Left ventricle myocardium superior (tissue), 1 donor: ENCODE measurements at regions not wholly inside any gene's neighbourhood (a gene's known extent, or its start where the extent isn't known, plus 50 kb on each side); places are given as distances from the start of the nearest gene placed in this dataset.
"Not testable (repeated sequence)": the region's sequence is repeated elsewhere in the genome, so short reads cannot be mapped to it uniquely, and the experiment has no call there.

ENCODE experiments used
- ATAC-seq: fragments of 200-7000 bp; cut with Tn5 transposase; one replicate; pipeline ENCODE4 v1.9.1; 2020; ENCODE audit warnings: mild to moderate bottlenecking, moderate library complexity
- DNase-seq: peaks from one replicate; pipeline ENCODE4 v3.0.0-alpha.2; 2020
- intact Hi-C: fragments of 100-400 bp; cut with micrococcal nuclease; formaldehyde crosslinking; loops from one replicate; pipeline ENCODE4 v1.11.0; 2022
- donor health status: DM: no; HTN: yes; CAD: no; lungs with severe emphysema.

DNA sequence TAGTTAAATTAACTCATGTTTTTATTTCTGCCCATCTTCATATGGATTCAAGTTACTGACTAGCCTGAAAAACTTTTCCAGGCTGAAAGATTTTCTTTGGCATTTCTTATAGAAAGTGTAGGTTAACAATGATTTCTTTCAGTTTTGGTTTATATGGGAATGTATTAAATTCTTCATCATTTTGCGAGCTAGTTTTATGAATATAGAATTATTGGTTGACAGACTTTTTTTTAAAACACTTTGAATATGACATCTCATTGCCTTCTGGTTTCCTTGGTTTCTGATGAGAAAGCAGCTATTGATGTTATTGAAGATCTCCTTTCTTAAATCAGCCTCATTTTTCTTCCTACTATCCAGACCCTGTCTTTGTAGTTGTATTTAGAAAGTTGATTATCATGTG lies 211.0 kb upstream of the AKR1E2 start:
- DNase-seq, result no peak

DNA sequence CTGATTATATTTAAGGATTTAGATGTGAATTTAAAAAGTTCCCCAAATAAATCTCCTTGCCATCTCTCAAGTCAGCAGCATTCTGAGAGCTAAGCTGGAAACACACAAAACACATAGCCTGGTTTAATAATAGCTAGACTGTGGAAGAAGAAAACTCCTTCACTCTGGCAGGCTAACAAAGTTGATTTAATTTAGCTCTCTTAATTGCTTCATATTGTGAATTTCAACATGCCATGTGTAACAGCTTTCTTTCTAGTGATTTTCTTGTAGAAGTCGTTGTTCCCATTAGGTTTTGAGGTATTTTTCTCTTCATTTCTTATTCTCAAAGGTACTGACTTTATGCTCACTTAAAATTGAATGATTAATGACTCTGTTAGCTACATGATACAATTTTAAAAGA lies 216.8 kb upstream of the AKR1E2 start:
- DNase-seq (no peak), ATAC-seq (no peak)
- intact Hi-C loops, result no loop called here

More for the DNA sequence above, 211.0 kb upstream of the AKR1E2 start:
- intact Hi-C loops, result no loop called here
- ATAC-seq, result no peak

DNA sequence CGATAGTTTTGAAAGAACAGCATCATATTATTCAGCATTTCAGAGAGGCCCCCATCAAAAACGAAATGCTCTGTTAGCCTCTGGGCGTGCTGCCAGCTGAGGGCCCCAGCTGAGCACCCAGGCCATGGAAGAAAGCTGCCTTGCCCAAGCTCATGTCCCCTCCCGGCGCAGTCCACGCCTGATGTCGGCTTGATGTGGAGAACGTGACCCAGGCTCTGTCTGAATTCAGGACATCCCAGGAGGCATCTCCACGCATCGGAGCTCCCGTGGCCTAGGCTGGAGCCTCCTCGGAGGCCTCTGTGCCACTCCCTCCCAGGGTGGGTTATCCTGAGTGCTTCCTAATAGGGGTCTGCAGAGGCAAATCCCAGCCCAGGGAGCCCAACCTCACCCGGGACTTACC lies 218.3 kb upstream of the AKR1E2 start:
- no peak for DNase-seq
- no peak for ATAC-seq
- intact Hi-C loops, result no loop called here

DNA sequence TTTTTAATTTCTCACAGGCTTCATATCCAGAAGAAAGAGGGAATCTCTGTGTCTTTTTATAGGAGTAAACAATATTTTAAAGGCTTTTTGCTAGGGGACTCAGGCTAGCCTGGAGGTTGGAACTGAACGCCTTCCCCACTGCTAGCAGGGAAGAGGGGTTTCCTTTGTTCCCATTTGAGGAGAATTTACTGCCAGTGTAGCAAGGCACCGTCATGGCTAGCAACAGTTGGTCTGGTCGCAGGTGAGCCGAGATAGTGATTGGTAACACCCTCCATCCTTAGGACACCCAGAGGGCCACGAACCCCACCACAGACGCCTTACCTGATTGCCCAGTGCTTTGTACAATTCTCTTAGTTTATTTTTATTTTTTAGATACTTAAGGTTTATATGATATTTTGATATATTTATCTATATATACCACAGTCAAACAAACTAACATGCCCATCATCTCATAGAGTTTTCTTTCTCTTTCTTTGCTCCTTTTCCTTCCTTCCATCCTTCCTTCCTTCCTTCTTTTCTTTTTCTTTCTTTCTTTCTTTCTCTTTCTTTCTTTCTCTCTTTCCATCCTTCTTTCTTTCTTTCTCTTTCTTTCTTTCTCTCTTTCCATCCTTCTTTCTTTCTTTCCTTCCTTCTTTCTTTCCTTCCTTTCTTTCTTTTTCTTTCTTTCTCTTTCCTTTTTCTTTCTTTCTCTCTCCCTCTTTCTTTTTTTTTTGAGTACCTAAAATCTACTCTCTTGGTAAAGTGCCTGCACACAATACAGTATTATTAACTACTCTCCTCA lies 219.0 kb upstream of the AKR1E2 start:
- no peak for ATAC-seq
- intact Hi-C loops, result no loop called here
- no peak for DNase-seq

DNA sequence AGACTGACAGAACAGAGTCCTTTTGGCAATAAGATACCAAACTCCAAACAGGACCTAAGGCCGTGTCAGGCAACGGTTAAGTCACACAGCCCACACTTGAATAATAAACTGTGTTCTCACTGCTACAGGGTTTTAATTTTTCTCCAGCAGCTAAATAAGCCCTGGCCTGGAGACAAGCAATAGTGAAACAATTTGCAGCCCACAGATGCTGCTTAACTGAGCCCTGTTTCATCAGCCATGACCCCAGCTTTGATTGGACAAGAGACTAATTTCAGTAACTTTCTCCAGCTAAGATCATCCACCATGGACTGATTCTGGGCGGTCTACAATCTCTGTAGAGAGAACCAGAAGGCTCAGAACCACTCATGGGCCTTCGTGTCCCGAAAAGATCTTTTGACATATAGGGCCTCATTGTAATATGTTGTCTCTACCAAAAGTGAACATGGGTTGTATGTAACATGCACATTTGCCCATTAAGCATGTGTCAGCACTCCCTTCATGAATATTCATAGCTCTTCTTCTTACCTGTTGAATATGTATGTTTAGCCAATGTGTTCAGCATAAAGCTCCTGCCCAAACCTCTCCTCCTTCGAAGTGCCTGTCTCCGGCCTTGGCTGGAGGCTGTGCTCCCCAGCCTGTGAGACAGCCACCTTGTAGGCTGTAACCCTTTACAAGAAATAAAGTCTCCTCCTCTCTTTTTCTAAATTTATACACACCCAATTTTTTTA lies 223.1 kb upstream of the AKR1E2 start:
- no peak for ATAC-seq
- intact Hi-C loops, result no loop called here
- no peak for DNase-seq

DNA sequence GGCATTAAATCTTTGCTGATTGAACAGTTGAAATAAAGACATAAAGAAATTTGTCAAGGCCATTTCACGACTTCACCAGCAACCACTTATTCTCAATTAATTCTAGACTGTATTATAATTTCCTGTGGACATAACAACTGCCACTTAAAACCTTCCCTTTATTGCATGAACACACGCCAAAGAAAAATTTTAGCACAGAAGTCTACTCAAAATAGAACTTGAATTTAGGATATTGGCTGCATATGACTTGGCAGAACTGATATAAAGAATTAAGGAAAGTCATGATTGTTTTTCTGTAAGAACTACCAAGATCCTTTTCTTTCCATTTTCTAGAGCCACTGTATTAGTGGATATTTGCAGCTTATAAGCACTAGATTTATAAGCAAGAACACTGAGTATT lies 226.5 kb upstream of the AKR1E2 start:
- DNase-seq (no peak), ATAC-seq (no peak)
- intact Hi-C loops, result no loop called here

DNA sequence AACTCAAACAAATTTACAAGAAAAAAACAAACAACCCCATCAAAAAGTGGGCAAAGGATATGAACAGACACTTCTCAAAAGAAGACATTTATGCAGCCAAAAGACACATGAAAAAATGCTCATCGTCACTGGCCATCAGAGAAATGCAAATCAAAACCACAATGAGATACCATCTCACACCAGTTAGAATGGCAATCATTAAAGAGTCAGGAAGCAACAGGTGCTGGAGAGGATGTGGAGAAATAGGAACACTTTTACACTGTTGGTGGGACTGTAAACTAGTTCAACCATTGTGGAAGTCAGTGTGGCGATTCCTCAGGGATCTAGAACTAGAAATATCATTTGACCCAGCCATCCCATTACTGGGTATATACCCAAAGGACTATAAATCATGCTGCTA lies 228.1 kb upstream of the AKR1E2 start:
- intact Hi-C loops, ATAC-seq, DNase-seq: not testable (repeated sequence)

DNA sequence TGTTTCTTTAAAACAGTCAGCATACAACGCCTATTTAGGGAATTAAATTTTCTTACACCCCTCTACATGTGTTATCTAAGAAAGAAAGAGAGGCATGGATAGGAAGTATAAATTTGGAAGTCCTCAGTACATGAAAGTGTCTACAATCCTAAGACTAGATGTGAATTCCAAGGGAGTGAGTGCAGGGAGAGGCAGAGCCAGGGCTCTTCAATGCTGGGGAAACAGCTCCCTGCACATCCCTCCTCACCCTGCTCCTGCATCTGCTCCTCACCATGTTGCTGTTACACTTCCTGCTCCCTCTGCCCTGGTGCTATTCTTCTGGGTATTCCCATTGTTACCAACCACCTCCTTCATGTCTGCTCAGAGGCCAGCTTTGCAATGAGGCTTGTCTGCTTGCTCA lies 229.1 kb upstream of the AKR1E2 start:
- intact Hi-C loops, result no loop called here
- ATAC-seq, result no peak
- DNase-seq, result no peak

DNA sequence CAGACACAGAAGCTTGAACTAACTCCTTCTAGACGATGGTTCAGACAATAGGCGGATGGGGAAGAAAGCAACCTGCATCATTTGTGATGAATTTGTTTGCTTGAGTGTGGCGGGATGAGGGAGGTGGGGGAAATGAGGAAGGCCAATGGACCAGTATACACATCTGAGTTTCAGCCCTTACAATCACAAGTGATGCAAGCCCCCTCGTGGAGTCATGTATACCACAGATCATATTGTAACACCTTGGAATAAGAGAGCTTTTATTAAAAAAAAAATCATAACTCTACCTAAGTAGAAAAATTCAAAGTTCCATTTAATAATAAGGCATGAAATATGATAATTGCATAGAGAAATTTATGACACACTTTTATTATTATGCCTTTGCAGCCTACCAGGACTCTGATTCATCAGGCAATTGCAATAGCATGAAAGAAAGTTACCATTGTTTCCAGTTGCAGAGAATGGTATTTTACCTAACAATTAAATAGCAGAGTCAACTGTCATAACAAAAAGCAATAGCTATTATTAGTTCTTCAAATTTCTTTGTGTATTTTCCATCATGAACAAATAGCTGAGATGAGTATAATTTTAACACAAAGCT lies 230.2 kb upstream of the AKR1E2 start:
- DNase-seq, result no peak
- no peak for ATAC-seq
- intact Hi-C loops, result no loop called here

DNA sequence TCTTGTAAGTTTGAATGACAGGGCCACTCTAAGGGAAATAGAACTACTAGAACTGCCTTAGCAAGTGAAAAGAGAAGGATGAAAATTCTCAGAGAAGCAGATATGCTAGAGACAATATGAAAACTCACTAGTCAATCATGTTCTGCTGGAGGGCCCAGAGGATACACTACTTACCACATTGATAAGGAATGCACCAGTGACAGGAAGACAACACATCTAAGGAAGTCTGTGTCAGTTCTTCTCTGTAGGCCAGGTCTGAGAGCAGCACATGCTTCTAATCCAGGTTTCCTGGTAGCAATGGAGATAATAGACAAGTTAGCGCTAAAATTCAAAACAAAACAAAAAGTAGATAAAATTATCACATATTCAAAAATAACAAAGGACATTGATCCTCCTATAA lies 235.2 kb upstream of the AKR1E2 start:
- ATAC-seq, result no peak
- intact Hi-C loops, result no loop called here
- DNase-seq, result no peak

DNA sequence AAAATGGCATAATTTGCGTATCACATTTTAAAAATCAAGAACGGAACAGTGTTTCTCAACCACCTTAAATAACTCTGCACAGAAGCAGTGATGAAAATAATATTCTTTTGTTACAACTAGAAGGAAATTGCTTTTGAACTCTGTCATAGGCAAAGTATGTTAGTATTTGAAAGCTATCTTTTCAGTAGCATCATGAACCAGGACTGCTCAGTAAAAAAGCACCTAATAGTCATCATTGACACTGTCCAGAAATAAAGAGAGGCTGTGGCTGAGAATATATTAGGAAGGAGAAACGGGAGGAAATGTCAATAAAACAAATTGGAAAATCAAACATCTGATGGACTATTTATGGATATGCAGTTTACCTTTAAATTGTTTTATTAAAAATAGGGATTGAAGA lies 237.2 kb upstream of the AKR1E2 start:
- intact Hi-C loops, result no loop called here
- no peak for ATAC-seq
- DNase-seq, result no peak

DNA sequence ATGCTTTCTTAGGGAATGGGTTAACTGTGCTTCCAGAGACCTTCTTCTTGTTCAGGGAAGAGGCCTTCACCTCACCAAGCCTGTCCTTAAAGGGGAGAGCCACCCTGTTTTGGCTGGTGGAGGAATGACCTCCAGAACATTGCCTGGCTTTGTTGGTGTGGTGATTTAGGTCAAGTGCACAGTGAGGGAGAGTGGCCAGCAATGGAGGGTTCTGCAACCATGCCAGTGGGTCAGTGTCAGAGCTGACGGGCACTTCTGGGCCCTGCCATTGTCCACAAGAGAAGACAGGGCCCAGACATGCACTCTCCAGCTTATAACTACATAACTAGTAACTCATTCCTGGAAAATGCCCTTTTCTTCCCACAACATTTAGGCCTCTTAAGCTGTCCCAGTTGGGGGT lies 238.5 kb upstream of the AKR1E2 start:
- ATAC-seq (no peak), DNase-seq (no peak)
- intact Hi-C loops, result no loop called here

DNA sequence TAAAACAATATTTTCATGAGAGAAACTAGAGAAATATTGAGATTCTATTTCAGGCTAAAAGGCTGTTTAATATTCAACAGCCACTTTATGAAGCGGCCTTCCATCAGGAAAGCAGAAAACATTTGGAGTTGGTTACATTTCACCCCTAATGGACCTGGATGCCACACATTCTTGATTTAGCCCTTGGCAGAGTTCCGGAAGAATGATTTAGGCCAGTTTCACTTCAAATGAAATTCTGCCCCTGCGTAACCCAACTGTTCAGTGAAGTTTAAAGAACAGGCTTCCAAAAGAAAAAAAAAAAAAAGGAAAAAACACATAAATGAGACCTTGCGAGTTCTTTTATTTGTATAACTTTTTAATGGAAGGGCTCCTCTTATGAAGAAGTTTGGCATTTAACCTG lies 239.2 kb upstream of the AKR1E2 start:
- ATAC-seq (no peak), DNase-seq (no peak)
- intact Hi-C loops, result no loop called here

DNA sequence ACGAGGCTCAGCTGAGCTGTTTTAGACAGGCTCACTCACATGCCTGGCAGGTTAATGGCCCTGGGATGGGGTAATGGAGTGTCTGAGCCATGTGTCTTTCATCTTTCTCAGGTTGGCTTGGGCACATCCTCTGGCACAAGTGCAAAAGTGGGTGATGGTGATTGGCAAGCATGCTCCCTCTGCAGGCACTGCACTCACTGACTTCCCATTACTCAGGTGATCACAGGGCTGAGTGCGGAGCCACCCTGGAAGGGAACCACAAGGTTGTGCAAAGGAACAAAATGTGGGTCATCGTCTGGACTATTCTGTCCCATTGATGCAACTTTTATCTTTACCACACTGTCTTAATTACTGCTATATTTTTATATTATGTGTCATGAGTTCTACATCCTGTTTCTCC lies 244.1 kb upstream of the AKR1E2 start:
- peak; percentile 29 for DNase-seq
- ATAC-seq, result no peak
- intact Hi-C loops, result no loop called here

DNA sequence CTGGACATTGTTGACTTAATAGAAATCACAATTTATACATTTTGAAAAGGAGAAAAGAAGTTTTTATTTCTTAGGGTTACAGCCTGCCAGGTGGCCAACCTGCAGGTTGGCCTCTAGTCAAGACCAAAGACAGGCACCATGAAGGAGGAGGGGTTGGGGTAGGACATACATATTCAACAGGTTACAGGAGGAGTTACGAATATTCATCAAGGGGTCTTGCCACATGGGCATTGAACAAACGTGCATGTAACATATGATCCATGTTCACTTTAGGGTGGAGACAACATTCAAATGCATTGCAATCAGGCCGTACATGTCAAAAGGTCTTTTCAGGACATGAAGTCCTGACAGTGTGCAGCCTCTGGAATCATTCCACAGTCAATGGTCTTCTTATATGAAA lies 246.2 kb upstream of the AKR1E2 start:
- intact Hi-C loops, result no loop called here
- no peak for ATAC-seq
- no peak for DNase-seq

DNA sequence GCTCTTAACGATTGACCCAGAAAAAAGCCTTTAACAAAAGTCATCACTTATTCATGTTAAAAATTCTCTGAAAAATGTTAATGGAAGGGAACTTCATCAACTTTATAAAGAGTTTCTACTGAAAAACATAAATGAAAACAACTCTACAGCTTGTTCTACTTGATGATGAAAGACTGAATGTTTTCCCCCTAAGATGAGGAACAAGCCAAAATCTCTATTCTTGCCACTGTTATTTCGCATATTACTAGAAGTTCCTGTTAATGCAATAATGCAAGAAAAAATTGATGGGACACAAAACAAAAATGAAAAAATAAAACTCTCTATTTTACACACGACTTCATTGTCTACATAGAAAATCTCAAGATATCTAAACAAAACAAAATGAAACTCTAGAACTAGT lies 249.8 kb upstream of the AKR1E2 start:
- no peak for ATAC-seq
- no peak for DNase-seq
- intact Hi-C loops, result no loop called here

DNA sequence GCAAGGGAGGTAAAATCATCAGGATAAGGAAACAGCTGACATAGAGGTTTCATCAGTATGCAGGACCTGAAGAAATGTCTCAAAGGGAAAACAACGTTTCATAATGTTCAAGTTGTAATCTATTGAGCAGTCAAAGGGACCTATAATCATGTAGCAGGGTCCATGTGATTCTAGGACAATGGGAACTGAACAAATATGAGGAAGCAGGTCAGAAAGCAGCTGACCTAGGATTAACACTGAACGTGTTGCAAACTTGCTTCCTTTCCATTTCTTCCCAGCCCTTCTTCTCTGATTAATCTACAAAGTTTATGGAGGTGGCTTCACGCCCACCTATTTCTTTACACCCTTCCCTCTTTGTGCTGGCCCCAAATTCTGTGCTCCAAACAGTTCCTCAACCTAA lies 256.9 kb upstream of the AKR1E2 start:
- DNase-seq, result no peak
- intact Hi-C loops, result no loop called here
- no peak for ATAC-seq

DNA sequence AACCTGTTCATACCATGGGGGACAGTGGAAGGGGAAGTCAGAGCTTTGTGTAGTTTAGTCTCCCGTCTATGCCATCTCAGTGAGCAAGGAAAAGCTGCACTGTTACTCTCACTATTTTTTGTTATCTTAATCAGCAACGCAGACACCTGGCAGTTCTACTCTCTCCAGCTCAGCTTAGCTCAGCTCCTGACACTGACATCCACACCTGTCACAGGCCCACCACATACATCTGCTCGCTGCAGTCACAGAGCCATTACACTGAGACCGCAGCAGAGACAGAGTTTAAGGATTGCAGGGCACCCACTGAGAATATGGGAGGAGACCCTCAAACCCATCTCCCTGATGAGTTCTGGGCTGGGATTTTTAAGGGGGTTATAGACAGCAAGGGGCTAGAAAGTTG lies 257.3 kb upstream of the AKR1E2 start:
- no peak for DNase-seq
- intact Hi-C loops, result no loop called here
- no peak for ATAC-seq

DNA sequence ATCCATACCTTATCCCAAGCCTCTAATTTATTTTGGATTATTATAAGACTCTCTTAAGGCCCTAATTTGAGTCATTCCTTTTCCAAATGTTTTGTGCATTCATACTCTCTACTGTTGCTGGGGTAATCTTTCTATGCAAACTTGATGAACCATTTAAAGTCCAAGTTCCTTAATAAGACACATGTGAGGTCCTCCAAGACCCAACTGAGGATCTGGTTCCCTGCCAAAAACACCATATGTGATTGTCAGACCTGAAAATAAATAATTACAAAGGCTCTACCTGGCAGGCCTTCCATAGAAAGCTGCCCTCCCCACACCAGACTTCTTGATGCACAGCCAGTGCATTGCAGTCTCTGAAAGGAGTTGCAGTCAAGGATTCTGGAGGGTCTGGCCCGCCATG lies 257.9 kb upstream of the AKR1E2 start:
- DNase-seq (no peak), ATAC-seq (no peak)
- intact Hi-C loops, result no loop called here

DNA sequence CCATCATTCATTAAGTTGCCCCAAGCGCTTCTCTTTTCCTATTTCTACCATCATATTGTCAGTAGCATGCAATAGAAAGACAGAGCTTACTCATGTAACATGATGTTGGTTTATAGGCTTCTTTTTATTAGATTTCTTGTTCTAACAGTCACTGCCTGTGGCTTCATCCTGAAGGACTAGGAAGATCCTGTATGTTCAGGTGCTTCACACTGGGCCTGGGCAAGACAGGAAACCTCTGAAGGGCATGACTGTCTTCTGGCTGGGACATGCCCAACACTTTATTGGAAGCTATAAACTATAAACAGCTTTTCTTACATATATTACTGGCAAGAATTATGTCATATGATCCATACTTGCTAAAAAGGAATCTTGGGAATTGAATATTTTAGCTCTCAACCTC lies 258.4 kb upstream of the AKR1E2 start:
- ATAC-seq (no peak), DNase-seq (no peak)
- intact Hi-C loops, result no loop called here

DNA sequence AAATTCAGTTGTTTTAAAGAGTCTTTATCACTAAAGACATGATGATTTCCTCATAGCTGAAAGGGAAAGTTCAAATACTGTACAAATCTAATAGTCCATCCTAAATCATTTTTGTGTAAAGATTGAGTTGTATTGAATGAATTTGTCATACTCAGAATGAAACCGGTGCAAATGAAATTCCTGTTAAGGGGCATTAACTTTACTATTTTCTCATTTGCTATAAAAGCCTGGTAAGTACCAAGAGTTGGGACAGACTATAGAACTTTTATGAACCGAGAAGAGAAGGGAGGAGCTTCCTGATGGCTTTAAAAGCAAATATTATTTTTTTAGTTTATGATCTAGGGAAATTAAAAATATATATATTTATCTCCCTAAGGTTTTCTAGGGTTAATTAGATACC lies 260.0 kb upstream of the AKR1E2 start:
- DNase-seq, result no peak
- ATAC-seq, result no peak
- intact Hi-C loops, result no loop called here
